ENCODE measurements at regions not wholly inside any gene's neighbourhood (a gene's known extent, or its start where the extent isn't known, plus 50 kb on each side); places are given as distances from the start of the nearest gene placed in this dataset.

- TF ChIP-seq CTCF (IDR thresholded peaks at IDR 0.05) (no peak), POLR2A (IDR thresholded peaks at IDR 0.05) (no peak), POLR2AphosphoS5 (IDR thresholded peaks at IDR 0.05) (no peak), EP300 (IDR thresholded peaks at IDR 0.05; ENCODE audit: low read depth) (no peak)
Measured at GRCh38 chr1:228990906-228991569, 255.8 kb downstream of the RHOU start.
